Caco-2 (cell line): ENCODE measurements at regions not wholly inside any gene's neighbourhood (a gene's known extent, or its start where the extent isn't known, plus 50 kb on each side); places are given as distances from the start of the nearest gene placed in this dataset.

ENCODE experiments used
- BruUV-seq: library from RNA; stranded (reverse); fragments of 400-500 nt; replicated peaks from 2 replicates; lab custom pipeline; 2021; lab: Mats Ljungman, UMichigan
- CTCF ChIA-PET: fragments of 300-600 bp; sonication (Branson Sonifier 250); formaldehyde crosslinking; loops from one replicate; lab custom pipeline; 2022; ENCODE audit warnings: antibody characterized with exemption; lab: Charles Lee
- POLR2A ChIA-PET: fragments of 300-600 bp; sonication (Branson Sonifier 250); formaldehyde crosslinking; loops from one replicate; lab custom pipeline; 2022; ENCODE audit warnings: antibody characterized with exemption; lab: Charles Lee
- DNase-seq, 2 experiments: peaks; one replicate each; pipeline versions ENCODE4 v3.0.0 to v3.0.0-alpha.2; 2020 to 2022
- H3K27me3 ChIP-seq: replicated peaks from 2 replicates; pipeline ENCODE4 v1.6.0; 2011; ENCODE audit warnings: low read length; ENCODE audit not compliant: control insufficient read depth, insufficient read depth
- H3K36me3 ChIP-seq: 2 replicates; pipeline ENCODE4 v1.5.1; 2011; ENCODE audit warnings: low read length; ENCODE audit not compliant: control insufficient read depth, insufficient read depth
- H3K4me1 ChIP-seq: fragments of 250-450 bp; sonication (Bioruptor Pico); 2 replicates; pipeline ENCODE4 v1.5.1; 2020; ENCODE audit warnings: mild to moderate bottlenecking
- H3K4me3 ChIP-seq: 2 replicates; pipeline ENCODE4 v1.5.1; 2011; ENCODE audit warnings: low read depth, mild to moderate bottlenecking, control low read depth, low read length
- H3K9me3 ChIP-seq: fragments of 250-450 bp; sonication (Bioruptor Pico); 2 replicates; pipeline ENCODE4 v1.5.1; 2020; ENCODE audit warnings: mild to moderate bottlenecking, moderate library complexity
- H3K27ac Mint-ChIP-seq: one replicate; pipeline ENCODE4 v1.8.0; 2022; ENCODE audit warnings: mixed read lengths; ENCODE audit not compliant: unreplicated experiment
- H3K27me3 Mint-ChIP-seq: one replicate; pipeline ENCODE4 v1.8.0; 2022; ENCODE audit warnings: mixed read lengths; ENCODE audit not compliant: insufficient read depth, unreplicated experiment
- H3K36me3 Mint-ChIP-seq: one replicate; pipeline ENCODE4 v1.8.0; 2022; ENCODE audit warnings: mild to moderate bottlenecking, mixed read lengths; ENCODE audit not compliant: insufficient read depth, unreplicated experiment
- H3K4me1 Mint-ChIP-seq: one replicate; pipeline ENCODE4 v1.8.0; 2022; ENCODE audit warnings: low read depth, mixed read lengths; ENCODE audit not compliant: unreplicated experiment
- H3K4me3 Mint-ChIP-seq: one replicate; pipeline ENCODE4 v1.8.0; 2022; ENCODE audit warnings: mild to moderate bottlenecking, moderate library complexity, mixed read lengths; ENCODE audit not compliant: unreplicated experiment
- H3K9me3 Mint-ChIP-seq: one replicate; pipeline ENCODE4 v1.8.0; 2022; ENCODE audit warnings: mixed read lengths; ENCODE audit not compliant: unreplicated experiment
- CTCF ChIP-seq, 2 experiments: fragments of 200-600 bp in 1 of 2; IDR thresholded peaks; 1 replicate in 1 of 2; 2 replicates in 1 of 2; pipeline versions ENCODE4 v1.5.1 to v1.8.0; 2011 to 2022; ENCODE audit warnings: antibody characterized with exemption in 1 of 2, control low read depth in 1 of 2, inconsistent platforms in 1 of 2, low read depth in 1 of 2, low read length in 1 of 2, mild to moderate bottlenecking in 1 of 2, moderate library complexity in 1 of 2; ENCODE audit not compliant: insufficient read depth in 1 of 2, severe bottlenecking in 1 of 2, unreplicated experiment in 1 of 2
- intact Hi-C: fragments of 100-400 bp; cut with micrococcal nuclease; formaldehyde crosslinking; loops from one replicate; pipeline ENCODE4 v1.10.0; 2022; ENCODE audit not compliant: unreplicated experiment

- Mint-ChIP-seq H3K4me1 (no peaks in the 10 kb centered on the region), H3K27ac (no peak overlapping the region)
- CTCF ChIA-PET = no interaction called here
Measured at GRCh38 chr18:68427951-68428401, 286.9 kb downstream of the TMX3 start.

GRCh38 chr18:68426731-68427315 is 288.1 kb downstream of the TMX3 start:
- Mint-ChIP-seq H3K4me1 (no peaks in the 10 kb centered on the region), H3K4me3 (no peak overlapping the region), H3K27ac (no peak overlapping the region), H3K27me3 (no peaks in the 10 kb centered on the region), H3K36me3 (no peaks in the 10 kb centered on the region), H3K9me3 (no peaks in the 10 kb centered on the region)
- ChIA-PET CTCF (no interaction called here), POLR2A (no interaction called here)
- intact Hi-C loops = no loop called here
- Histone ChIP-seq H3K4me1 (no peaks in the 10 kb centered on the region), H3K4me3 (no peak overlapping the region), H3K9me3 (no peaks in the 10 kb centered on the region), H3K36me3 (no peaks in the 10 kb centered on the region), H3K27me3 (no peaks in the 10 kb centered on the region)
- DNase-seq = no peak
- TF ChIP-seq CTCF (IDR thresholded peaks at IDR 0.05; ENCODE audit: insufficient read depth in 1 of 2, low read depth in 1 of 2, low read length in 1 of 2, severe bottlenecking in 1 of 2, unreplicated experiment in 1 of 2) = no peak
- no TSS peak for BruUV-seq

More at GRCh38 chr18:68427951-68428401, 286.9 kb downstream of the TMX3 start:
- no peaks in the 10 kb centered on the region for H3K27me3 ChIP-seq
- H3K36me3 Mint-ChIP-seq = no peaks in the 10 kb centered on the region
- BruUV-seq = no TSS peak
- H3K9me3 ChIP-seq = no peaks in the 10 kb centered on the region
- no peak for TF ChIP-seq CTCF (IDR thresholded peaks at IDR 0.05; ENCODE audit: insufficient read depth in 1 of 2, low read depth in 1 of 2, low read length in 1 of 2, severe bottlenecking in 1 of 2, unreplicated experiment in 1 of 2)
- no peaks in the 10 kb centered on the region for H3K4me1 ChIP-seq
- DNase-seq = no peak
- no peaks in the 10 kb centered on the region for H3K9me3 Mint-ChIP-seq
- no peaks in the 10 kb centered on the region for H3K36me3 ChIP-seq
- POLR2A ChIA-PET = no interaction called here
- H3K27me3 Mint-ChIP-seq = no peaks in the 10 kb centered on the region
- intact Hi-C loops = no loop called here
- no peak overlapping the region for H3K4me3 ChIP-seq
- no peak overlapping the region for H3K4me3 Mint-ChIP-seq

- no peaks in the 10 kb centered on the region for H3K36me3 Mint-ChIP-seq
- intact Hi-C loops = no loop called here
- no peaks in the 10 kb centered on the region for H3K27me3 ChIP-seq
- no peak overlapping the region for H3K4me3 Mint-ChIP-seq
- no peaks in the 10 kb centered on the region for H3K27me3 Mint-ChIP-seq
- no peaks in the 10 kb centered on the region for H3K9me3 Mint-ChIP-seq
- no peak overlapping the region for H3K4me3 ChIP-seq
- no peaks in the 10 kb centered on the region for H3K4me1 Mint-ChIP-seq
- H3K27ac Mint-ChIP-seq = no peak overlapping the region
- DNase-seq = no peak
- POLR2A ChIA-PET = no interaction called here
- no peak for TF ChIP-seq CTCF (IDR thresholded peaks at IDR 0.05; ENCODE audit: insufficient read depth in 1 of 2, low read depth in 1 of 2, low read length in 1 of 2, severe bottlenecking in 1 of 2, unreplicated experiment in 1 of 2)
- H3K9me3 ChIP-seq = no peaks in the 10 kb centered on the region
- H3K4me1 ChIP-seq = no peaks in the 10 kb centered on the region
- no TSS peak for BruUV-seq
- no peaks in the 10 kb centered on the region for H3K36me3 ChIP-seq
- CTCF ChIA-PET = no interaction called here
Measured at GRCh38 chr18:68418881-68419280, 296.0 kb downstream of the TMX3 start.
